Caco-2 (cell line): ENCODE measurements at regions not wholly inside any gene's neighbourhood (a gene's known extent, or its start where the extent isn't known, plus 50 kb on each side); places are given as distances from the start of the nearest gene placed in this dataset.
A peak's percentile ranks its signal among the peaks of the same experiment; 100 is the strongest.

Experiments used
- BruUV-seq: library from RNA; stranded (reverse); fragments of 400-500 nt; replicated peaks from 2 replicates; lab custom pipeline; 2021; lab: Mats Ljungman, UMichigan
- CTCF ChIA-PET: fragments of 300-600 bp; sonication (Branson Sonifier 250); formaldehyde crosslinking; loops from one replicate; lab custom pipeline; 2022; ENCODE audit warnings: antibody characterized with exemption; lab: Charles Lee
- POLR2A ChIA-PET: fragments of 300-600 bp; sonication (Branson Sonifier 250); formaldehyde crosslinking; loops from one replicate; lab custom pipeline; 2022; ENCODE audit warnings: antibody characterized with exemption; lab: Charles Lee
- DNase-seq, 2 experiments: peaks; one replicate each; pipeline versions ENCODE4 v3.0.0 to v3.0.0-alpha.2; 2020 to 2022
- H3K27me3 ChIP-seq: replicated peaks from 2 replicates; pipeline ENCODE4 v1.6.0; 2011; ENCODE audit warnings: low read length; ENCODE audit not compliant: control insufficient read depth, insufficient read depth
- H3K36me3 ChIP-seq: 2 replicates; pipeline ENCODE4 v1.5.1; 2011; ENCODE audit warnings: low read length; ENCODE audit not compliant: control insufficient read depth, insufficient read depth
- H3K4me1 ChIP-seq: fragments of 250-450 bp; sonication (Bioruptor Pico); 2 replicates; pipeline ENCODE4 v1.5.1; 2020; ENCODE audit warnings: mild to moderate bottlenecking
- H3K4me3 ChIP-seq: 2 replicates; pipeline ENCODE4 v1.5.1; 2011; ENCODE audit warnings: low read depth, mild to moderate bottlenecking, control low read depth, low read length
- H3K9me3 ChIP-seq: fragments of 250-450 bp; sonication (Bioruptor Pico); 2 replicates; pipeline ENCODE4 v1.5.1; 2020; ENCODE audit warnings: mild to moderate bottlenecking, moderate library complexity
- H3K27ac Mint-ChIP-seq: one replicate; pipeline ENCODE4 v1.8.0; 2022; ENCODE audit warnings: mixed read lengths; ENCODE audit not compliant: unreplicated experiment
- H3K27me3 Mint-ChIP-seq: one replicate; pipeline ENCODE4 v1.8.0; 2022; ENCODE audit warnings: mixed read lengths; ENCODE audit not compliant: insufficient read depth, unreplicated experiment
- H3K36me3 Mint-ChIP-seq: one replicate; pipeline ENCODE4 v1.8.0; 2022; ENCODE audit warnings: mild to moderate bottlenecking, mixed read lengths; ENCODE audit not compliant: insufficient read depth, unreplicated experiment
- H3K4me1 Mint-ChIP-seq: one replicate; pipeline ENCODE4 v1.8.0; 2022; ENCODE audit warnings: low read depth, mixed read lengths; ENCODE audit not compliant: unreplicated experiment
- H3K4me3 Mint-ChIP-seq: one replicate; pipeline ENCODE4 v1.8.0; 2022; ENCODE audit warnings: mild to moderate bottlenecking, moderate library complexity, mixed read lengths; ENCODE audit not compliant: unreplicated experiment
- H3K9me3 Mint-ChIP-seq: one replicate; pipeline ENCODE4 v1.8.0; 2022; ENCODE audit warnings: mixed read lengths; ENCODE audit not compliant: unreplicated experiment
- CTCF ChIP-seq, 2 experiments: fragments of 200-600 bp in 1 of 2; IDR thresholded peaks; 1 replicate in 1 of 2; 2 replicates in 1 of 2; pipeline versions ENCODE4 v1.5.1 to v1.8.0; 2011 to 2022; ENCODE audit warnings: antibody characterized with exemption in 1 of 2, control low read depth in 1 of 2, inconsistent platforms in 1 of 2, low read depth in 1 of 2, low read length in 1 of 2, mild to moderate bottlenecking in 1 of 2, moderate library complexity in 1 of 2; ENCODE audit not compliant: insufficient read depth in 1 of 2, severe bottlenecking in 1 of 2, unreplicated experiment in 1 of 2
- intact Hi-C: fragments of 100-400 bp; cut with micrococcal nuclease; formaldehyde crosslinking; loops from one replicate; pipeline ENCODE4 v1.10.0; 2022; ENCODE audit not compliant: unreplicated experiment

DNA sequence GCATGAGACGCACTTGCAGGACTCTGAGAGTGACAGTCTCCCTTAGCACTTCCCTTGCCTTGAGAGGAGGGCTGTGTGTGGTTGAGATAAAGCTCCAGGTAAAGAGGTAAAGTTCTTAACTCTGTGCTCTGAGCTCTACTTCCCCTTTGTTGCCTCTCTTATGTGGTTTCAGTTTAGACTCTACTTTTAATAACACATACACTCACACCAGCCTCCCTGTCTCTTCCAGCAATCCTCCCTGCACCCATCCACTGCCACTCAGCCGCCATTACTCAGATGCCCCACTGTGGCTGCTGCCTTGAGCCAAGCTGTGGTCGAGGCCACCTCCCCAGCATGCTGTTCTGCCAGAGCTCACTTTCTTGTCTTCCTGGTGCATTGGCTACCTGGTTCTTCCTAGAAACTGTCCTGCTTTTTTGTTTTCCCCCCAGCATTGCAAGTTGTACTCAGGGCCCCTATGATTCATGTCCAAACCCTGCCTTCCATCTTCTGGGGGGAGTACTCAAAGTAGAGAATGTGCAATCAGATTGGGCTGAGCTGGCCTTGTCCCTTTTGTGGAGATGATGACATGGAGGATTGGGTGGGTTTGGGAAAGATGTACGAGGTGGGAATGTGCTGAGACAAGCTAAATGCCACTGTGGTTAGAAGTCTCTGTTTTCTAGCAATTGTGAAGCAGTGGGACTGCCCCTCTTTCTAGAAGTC lies 115.5 kb upstream of the PARP11 start:
- peaks cover 20% of the 10 kb centered on the region for H3K4me1 Mint-ChIP-seq
- H3K27me3 Mint-ChIP-seq, result no peaks in the 10 kb centered on the region
- Histone ChIP-seq H3K27me3 (no peaks in the 10 kb centered on the region), H3K4me1 (peaks cover 28% of the 10 kb centered on the region), H3K9me3 (peaks cover 9% of the 10 kb centered on the region), H3K4me3 (no peak overlapping the region), H3K36me3 (no peaks in the 10 kb centered on the region)
- DNase-seq, result no peak
- H3K4me3 Mint-ChIP-seq, result no peak overlapping the region
- no TSS peak for BruUV-seq
- H3K9me3 Mint-ChIP-seq, result no peaks in the 10 kb centered on the region
- no peaks in the 10 kb centered on the region for H3K36me3 Mint-ChIP-seq
- ChIA-PET CTCF (interaction anchor here (1.2 to 1.6 kb wide), 2 partner anchors 103 to 288 kb away, joined by 5 to 6 read pairs; no protein-coding TSS in a partner anchor), POLR2A (no interaction called here)
- intact Hi-C loops, result no loop called here
- peak overlapping the region; percentile 12 for H3K27ac Mint-ChIP-seq
- TF ChIP-seq CTCF (IDR thresholded peaks at IDR 0.05; ENCODE audit: insufficient read depth in 1 of 2, low read depth in 1 of 2, low read length in 1 of 2, severe bottlenecking in 1 of 2, unreplicated experiment in 1 of 2), result no peak

- peaks cover 2% of the 10 kb centered on the region for H3K9me3 Mint-ChIP-seq
- peaks cover 28% of the 10 kb centered on the region for H3K4me1 ChIP-seq
- DNase-seq, result no peak
- H3K9me3 ChIP-seq, result peaks cover 16% of the 10 kb centered on the region
- H3K27me3 Mint-ChIP-seq, result no peaks in the 10 kb centered on the region
- no peaks in the 10 kb centered on the region for H3K36me3 ChIP-seq
- POLR2A ChIA-PET, result no interaction called here
- peaks cover 20% of the 10 kb centered on the region for H3K4me1 Mint-ChIP-seq
- H3K4me3 Mint-ChIP-seq, result no peak overlapping the region
- intact Hi-C loops, result no loop called here
- BruUV-seq, result no TSS peak
- no peak for TF ChIP-seq CTCF (IDR thresholded peaks at IDR 0.05; ENCODE audit: insufficient read depth in 1 of 2, low read depth in 1 of 2, low read length in 1 of 2, severe bottlenecking in 1 of 2, unreplicated experiment in 1 of 2)
- H3K4me3 ChIP-seq, result no peak overlapping the region
- H3K27ac Mint-ChIP-seq, result no peak overlapping the region
- H3K36me3 Mint-ChIP-seq, result no peaks in the 10 kb centered on the region
- CTCF ChIA-PET, result interaction anchor here (1.6 kb wide), 1 partner anchor 290 kb away, joined by 5 read pairs; no protein-coding TSS in a partner anchor
- no peaks in the 10 kb centered on the region for H3K27me3 ChIP-seq
These were observed 114.4 kb upstream of the PARP11 start for GRCh38 chr12:3987571-3987970.

DNA sequence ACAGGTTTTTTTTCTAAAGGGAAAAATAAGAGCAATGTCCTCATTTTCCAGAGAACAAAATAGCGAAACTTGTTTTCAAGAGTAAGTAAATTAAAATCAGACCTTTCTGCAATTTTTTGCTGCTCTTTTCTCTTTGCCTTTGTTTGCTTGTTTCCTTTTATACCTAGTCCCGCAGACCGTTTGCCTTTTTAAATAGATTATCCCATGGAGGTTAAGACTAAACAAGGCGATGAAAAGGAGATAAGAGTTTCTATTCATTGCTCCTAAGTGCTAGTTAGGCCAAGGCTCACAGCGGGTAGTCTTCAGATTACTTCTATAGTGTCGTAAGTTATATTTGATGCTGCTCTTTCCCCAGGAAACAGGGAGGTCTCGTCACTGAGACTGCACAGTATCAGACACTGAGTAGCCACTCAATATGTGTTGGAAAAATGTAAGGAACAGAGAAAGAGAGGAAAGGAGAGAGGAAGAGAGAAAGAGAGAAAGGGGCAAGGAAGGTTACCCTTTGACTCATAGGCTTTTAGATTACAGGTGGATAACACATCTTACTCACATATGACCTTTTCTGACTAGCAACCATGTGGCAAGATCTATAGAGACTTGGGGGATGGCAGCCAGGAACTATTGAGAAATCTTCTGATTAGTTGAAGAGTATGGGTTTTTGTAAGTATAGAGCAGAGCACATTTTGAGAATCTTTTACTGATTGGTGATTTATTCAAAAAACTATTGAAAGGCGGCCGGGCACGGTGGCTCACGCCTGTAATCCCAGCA lies 107.5 kb upstream of the PARP11 start:
- H3K4me1 Mint-ChIP-seq, result peaks cover 15% of the 10 kb centered on the region
- Histone ChIP-seq H3K36me3 (no peaks in the 10 kb centered on the region), H3K4me1 (0 out of 2 replicates have a peak, but pooled peaks cover 4% of the 10 kb centered on the region), H3K9me3 (peaks cover 22% of the 10 kb centered on the region), H3K27me3 (no peaks in the 10 kb centered on the region), H3K4me3 (no peak overlapping the region)
- DNase-seq, result no peak
- no peaks in the 10 kb centered on the region for H3K27me3 Mint-ChIP-seq
- ChIA-PET POLR2A (no interaction called here), CTCF (no interaction called here)
- peaks cover 31% of the 10 kb centered on the region for H3K9me3 Mint-ChIP-seq
- no TSS peak for BruUV-seq
- peaks cover 5% of the 10 kb centered on the region for H3K36me3 Mint-ChIP-seq
- no peak for TF ChIP-seq CTCF (IDR thresholded peaks at IDR 0.05; ENCODE audit: insufficient read depth in 1 of 2, low read depth in 1 of 2, low read length in 1 of 2, severe bottlenecking in 1 of 2, unreplicated experiment in 1 of 2)
- H3K27ac Mint-ChIP-seq, result no peak overlapping the region
- H3K4me3 Mint-ChIP-seq, result no peak overlapping the region
- intact Hi-C loops, result no loop called here
